ENCODE measurements at regions not wholly inside any gene's neighbourhood (a gene's known extent, or its start where the extent isn't known, plus 50 kb on each side); places are given as distances from the start of the nearest gene placed in this dataset.

DNA sequence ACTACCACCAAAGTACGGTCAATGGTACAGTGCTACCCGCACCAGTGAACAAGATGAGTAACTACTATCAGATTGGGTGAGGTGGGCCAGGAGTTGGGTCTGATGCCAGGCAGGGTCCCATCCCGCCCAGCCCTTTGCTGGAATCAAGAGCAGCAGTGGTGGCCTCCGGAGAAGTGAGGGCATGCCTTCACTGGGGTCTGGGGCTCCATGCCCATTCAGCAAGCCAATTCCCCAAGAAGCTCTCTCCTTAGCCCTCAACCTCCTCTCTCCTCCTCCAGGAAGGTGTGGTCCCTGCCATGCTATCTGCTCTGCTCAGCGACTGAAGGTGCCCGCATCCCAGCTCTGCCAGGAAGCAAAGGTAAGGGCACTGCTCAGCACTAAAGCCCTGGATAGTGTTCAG, 62.7 kb upstream of the CPLX2 start (continued):
- TF ChIP-seq, protein P1, sequence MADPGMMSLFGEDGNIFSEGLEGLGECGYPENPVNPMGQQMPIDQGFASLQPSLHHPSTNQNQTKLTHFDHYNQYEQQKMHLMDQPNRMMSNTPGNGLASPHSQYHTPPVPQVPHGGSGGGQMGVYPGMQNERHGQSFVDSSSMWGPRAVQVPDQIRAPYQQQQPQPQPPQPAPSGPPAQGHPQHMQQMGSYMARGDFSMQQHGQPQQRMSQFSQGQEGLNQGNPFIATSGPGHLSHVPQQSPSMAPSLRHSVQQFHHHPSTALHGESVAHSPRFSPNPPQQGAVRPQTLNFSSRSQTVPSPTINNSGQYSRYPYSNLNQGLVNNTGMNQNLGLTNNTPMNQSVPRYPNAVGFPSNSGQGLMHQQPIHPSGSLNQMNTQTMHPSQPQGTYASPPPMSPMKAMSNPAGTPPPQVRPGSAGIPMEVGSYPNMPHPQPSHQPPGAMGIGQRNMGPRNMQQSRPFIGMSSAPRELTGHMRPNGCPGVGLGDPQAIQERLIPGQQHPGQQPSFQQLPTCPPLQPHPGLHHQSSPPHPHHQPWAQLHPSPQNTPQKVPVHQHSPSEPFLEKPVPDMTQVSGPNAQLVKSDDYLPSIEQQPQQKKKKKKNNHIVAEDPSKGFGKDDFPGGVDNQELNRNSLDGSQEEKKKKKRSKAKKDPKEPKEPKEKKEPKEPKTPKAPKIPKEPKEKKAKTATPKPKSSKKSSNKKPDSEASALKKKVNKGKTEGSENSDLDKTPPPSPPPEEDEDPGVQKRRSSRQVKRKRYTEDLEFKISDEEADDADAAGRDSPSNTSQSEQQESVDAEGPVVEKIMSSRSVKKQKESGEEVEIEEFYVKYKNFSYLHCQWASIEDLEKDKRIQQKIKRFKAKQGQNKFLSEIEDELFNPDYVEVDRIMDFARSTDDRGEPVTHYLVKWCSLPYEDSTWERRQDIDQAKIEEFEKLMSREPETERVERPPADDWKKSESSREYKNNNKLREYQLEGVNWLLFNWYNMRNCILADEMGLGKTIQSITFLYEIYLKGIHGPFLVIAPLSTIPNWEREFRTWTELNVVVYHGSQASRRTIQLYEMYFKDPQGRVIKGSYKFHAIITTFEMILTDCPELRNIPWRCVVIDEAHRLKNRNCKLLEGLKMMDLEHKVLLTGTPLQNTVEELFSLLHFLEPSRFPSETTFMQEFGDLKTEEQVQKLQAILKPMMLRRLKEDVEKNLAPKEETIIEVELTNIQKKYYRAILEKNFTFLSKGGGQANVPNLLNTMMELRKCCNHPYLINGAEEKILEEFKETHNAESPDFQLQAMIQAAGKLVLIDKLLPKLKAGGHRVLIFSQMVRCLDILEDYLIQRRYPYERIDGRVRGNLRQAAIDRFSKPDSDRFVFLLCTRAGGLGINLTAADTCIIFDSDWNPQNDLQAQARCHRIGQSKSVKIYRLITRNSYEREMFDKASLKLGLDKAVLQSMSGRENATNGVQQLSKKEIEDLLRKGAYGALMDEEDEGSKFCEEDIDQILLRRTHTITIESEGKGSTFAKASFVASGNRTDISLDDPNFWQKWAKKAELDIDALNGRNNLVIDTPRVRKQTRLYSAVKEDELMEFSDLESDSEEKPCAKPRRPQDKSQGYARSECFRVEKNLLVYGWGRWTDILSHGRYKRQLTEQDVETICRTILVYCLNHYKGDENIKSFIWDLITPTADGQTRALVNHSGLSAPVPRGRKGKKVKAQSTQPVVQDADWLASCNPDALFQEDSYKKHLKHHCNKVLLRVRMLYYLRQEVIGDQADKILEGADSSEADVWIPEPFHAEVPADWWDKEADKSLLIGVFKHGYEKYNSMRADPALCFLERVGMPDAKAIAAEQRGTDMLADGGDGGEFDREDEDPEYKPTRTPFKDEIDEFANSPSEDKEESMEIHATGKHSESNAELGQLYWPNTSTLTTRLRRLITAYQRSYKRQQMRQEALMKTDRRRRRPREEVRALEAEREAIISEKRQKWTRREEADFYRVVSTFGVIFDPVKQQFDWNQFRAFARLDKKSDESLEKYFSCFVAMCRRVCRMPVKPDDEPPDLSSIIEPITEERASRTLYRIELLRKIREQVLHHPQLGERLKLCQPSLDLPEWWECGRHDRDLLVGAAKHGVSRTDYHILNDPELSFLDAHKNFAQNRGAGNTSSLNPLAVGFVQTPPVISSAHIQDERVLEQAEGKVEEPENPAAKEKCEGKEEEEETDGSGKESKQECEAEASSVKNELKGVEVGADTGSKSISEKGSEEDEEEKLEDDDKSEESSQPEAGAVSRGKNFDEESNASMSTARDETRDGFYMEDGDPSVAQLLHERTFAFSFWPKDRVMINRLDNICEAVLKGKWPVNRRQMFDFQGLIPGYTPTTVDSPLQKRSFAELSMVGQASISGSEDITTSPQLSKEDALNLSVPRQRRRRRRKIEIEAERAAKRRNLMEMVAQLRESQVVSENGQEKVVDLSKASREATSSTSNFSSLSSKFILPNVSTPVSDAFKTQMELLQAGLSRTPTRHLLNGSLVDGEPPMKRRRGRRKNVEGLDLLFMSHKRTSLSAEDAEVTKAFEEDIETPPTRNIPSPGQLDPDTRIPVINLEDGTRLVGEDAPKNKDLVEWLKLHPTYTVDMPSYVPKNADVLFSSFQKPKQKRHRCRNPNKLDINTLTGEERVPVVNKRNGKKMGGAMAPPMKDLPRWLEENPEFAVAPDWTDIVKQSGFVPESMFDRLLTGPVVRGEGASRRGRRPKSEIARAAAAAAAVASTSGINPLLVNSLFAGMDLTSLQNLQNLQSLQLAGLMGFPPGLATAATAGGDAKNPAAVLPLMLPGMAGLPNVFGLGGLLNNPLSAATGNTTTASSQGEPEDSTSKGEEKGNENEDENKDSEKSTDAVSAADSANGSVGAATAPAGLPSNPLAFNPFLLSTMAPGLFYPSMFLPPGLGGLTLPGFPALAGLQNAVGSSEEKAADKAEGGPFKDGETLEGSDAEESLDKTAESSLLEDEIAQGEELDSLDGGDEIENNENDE (IDR thresholded peaks at IDR 0.05; ENCODE audit: insufficient replicate concordance, low read length): no peak
- TF ChIP-seq CBX5 (IDR thresholded peaks at IDR 0.05; ENCODE audit: low read depth, low read length) (no peak), EGR1 (IDR thresholded peaks at IDR 0.05; ENCODE audit: borderline replicate concordance, low read depth, low read length) (no peak), SAP30 (IDR thresholded peaks at IDR 0.05; ENCODE audit: insufficient read depth, insufficient replicate concordance, low read length) (no peak), RAD21 (IDR thresholded peaks at IDR 0.05 in 1 of 2, conservative IDR thresholded peaks at IDR 0.05 in 1 of 2; ENCODE audit: low read depth in 2 of 2, low read length in 2 of 2) (no peak), ZNF274 (IDR thresholded peaks at IDR 0.05; ENCODE audit: borderline replicate concordance, extremely low read depth, low read length) (no peak), KDM4A (IDR thresholded peaks at IDR 0.05; ENCODE audit: low read depth, low read length, severe bottlenecking) (no peak), PHF8 (conservative IDR thresholded peaks at IDR 0.05; ENCODE audit: low read depth, low read length) (no peak), CEBPB (IDR thresholded peaks at IDR 0.05; ENCODE audit: low read depth, low read length) (no peak), JUND (IDR thresholded peaks at IDR 0.05; ENCODE audit: low read length) (no peak), SIN3A (conservative IDR thresholded peaks at IDR 0.05 in 1 of 2, IDR thresholded peaks at IDR 0.05 in 1 of 2; ENCODE audit: low read depth in 1 of 2, low read length in 2 of 2) (no peak), SIX5 (IDR thresholded peaks at IDR 0.05; ENCODE audit: low read depth, low read length) (no peak)
